Fibroblast of lung (primary cell): ENCODE measurements at regions not wholly inside any gene's neighbourhood (a gene's known extent, or its start where the extent isn't known, plus 50 kb on each side); places are given as distances from the start of the nearest gene placed in this dataset.

Source experiments
- CTCF ChIP-seq, 2 donors: IDR thresholded peaks in 1 of 2; conservative IDR thresholded peaks in 1 of 2; 1 replicate in 1 of 2; 2 replicates in 1 of 2; pipeline ENCODE4 v1.5.1; 2011 to 2012; ENCODE audit warnings: low read length in 2 of 2, control low read depth in 1 of 2, inconsistent platforms in 1 of 2, low read depth in 1 of 2, mild to moderate bottlenecking in 1 of 2
- EZH2 ChIP-seq: IDR thresholded peaks from 2 replicates; pipeline ENCODE4 v1.5.1; 2012; ENCODE audit warnings: low read length, control low read depth, mild to moderate bottlenecking; ENCODE audit errors: missing control alignments

GRCh38 chr7:13827716-13828115 lies 161.8 kb downstream of the ETV1 start:
- TF ChIP-seq CTCF (conservative IDR thresholded peaks at IDR 0.05 in 1 of 2, IDR thresholded peaks at IDR 0.05 in 1 of 2; ENCODE audit: low read depth in 1 of 2, low read length in 2 of 2) (no peak), EZH2 (no peak)
